ENCODE measurements at regions not wholly inside any gene's neighbourhood (a gene's known extent, or its start where the extent isn't known, plus 50 kb on each side); places are given as distances from the start of the nearest gene placed in this dataset.

- DNase-seq (ENCODE audit: low read depth): no peak
- no peak overlapping the region for H3K4me3 ChIP-seq (ENCODE audit: low read depth, low read length)
- TF ChIP-seq CTCF (conservative IDR thresholded peaks at IDR 0.05; ENCODE audit: low read depth, low read length): no peak
Observed at GRCh38 chr4:154936873-154937272, 155.8 kb downstream of the RBM46 start.

- no peak for DNase-seq (ENCODE audit: low read depth)
- H3K4me3 ChIP-seq (ENCODE audit: low read depth, low read length): no peak overlapping the region
- TF ChIP-seq CTCF (conservative IDR thresholded peaks at IDR 0.05; ENCODE audit: low read depth, low read length): no peak
Observed at GRCh38 chr4:154939851-154940250, 158.8 kb downstream of the RBM46 start.

GRCh38 chr4:154942176-154942575, 161.1 kb downstream of the RBM46 start:
- no peak for DNase-seq (ENCODE audit: low read depth)
- no peak overlapping the region for H3K4me3 ChIP-seq (ENCODE audit: low read depth, low read length)
- no peak for TF ChIP-seq CTCF (conservative IDR thresholded peaks at IDR 0.05; ENCODE audit: low read depth, low read length)

- H3K4me3 ChIP-seq (ENCODE audit: low read depth, low read length): no peak overlapping the region
- TF ChIP-seq CTCF (conservative IDR thresholded peaks at IDR 0.05; ENCODE audit: low read depth, low read length): no peak
- DNase-seq (ENCODE audit: low read depth): no peak
Observed at GRCh38 chr4:154944996-154945395, 163.9 kb downstream of the RBM46 start.

GRCh38 chr4:154946113-154946512, 165.0 kb downstream of the RBM46 start:
- TF ChIP-seq CTCF (conservative IDR thresholded peaks at IDR 0.05; ENCODE audit: low read depth, low read length): no peak
- DNase-seq (ENCODE audit: low read depth): no peak

GRCh38 chr4:154953691-154954090, 172.6 kb downstream of the RBM46 start:
- no peak overlapping the region for H3K4me3 ChIP-seq (ENCODE audit: low read depth, low read length)
- DNase-seq (ENCODE audit: low read depth): no peak
- TF ChIP-seq CTCF (conservative IDR thresholded peaks at IDR 0.05; ENCODE audit: low read depth, low read length): no peak

More at GRCh38 chr4:154946113-154946512, 165.0 kb downstream of the RBM46 start:
- H3K4me3 ChIP-seq (ENCODE audit: low read depth, low read length): no peak overlapping the region

- no peak for DNase-seq (ENCODE audit: low read depth)
- no peak for TF ChIP-seq CTCF (conservative IDR thresholded peaks at IDR 0.05; ENCODE audit: low read depth, low read length)
- no peak overlapping the region for H3K4me3 ChIP-seq (ENCODE audit: low read depth, low read length)
Observed at GRCh38 chr4:154954117-154954516, 173.0 kb downstream of the RBM46 start.

All from epithelial cell of proximal tubule (primary cell).